NCI-H510A treated with DMSO at 0.1 percent for 48 hours (cell line): ENCODE measurements at regions not wholly inside any gene's neighbourhood (a gene's known extent, or its start where the extent isn't known, plus 50 kb on each side); places are given as distances from the start of the nearest gene placed in this dataset.
"Not testable (repeated sequence)": the region's sequence is repeated elsewhere in the genome, so short reads cannot be mapped to it uniquely, and the experiment has no call there.

Experiments
- DNase-seq: peaks from one replicate; lab custom pipeline; 2025; lab: John Stamatoyannopoulos, UW

GRCh38 chr2:116133381-116133942, 1681.0 kb upstream of the DDX18 start:
- DNase-seq = no peak

GRCh38 chr2:116141891-116142474, 1672.5 kb upstream of the DDX18 start:
- DNase-seq = no peak

GRCh38 chr2:116142644-116143227, 1671.8 kb upstream of the DDX18 start:
- no peak for DNase-seq

GRCh38 chr2:116145031-116145430, 1669.5 kb upstream of the DDX18 start:
- no peak for DNase-seq

- no peak for DNase-seq
Measured at GRCh38 chr2:116148361-116148760, 1666.1 kb upstream of the DDX18 start.

GRCh38 chr2:116153729-116154128, 1660.8 kb upstream of the DDX18 start:
- DNase-seq = no peak

- no peak for DNase-seq
Measured at GRCh38 chr2:116160657-116161056, 1653.8 kb upstream of the DDX18 start.

- no peak for DNase-seq
Measured at GRCh38 chr2:116162395-116162794, 1652.1 kb upstream of the DDX18 start.

GRCh38 chr2:116167107-116167506, 1647.4 kb upstream of the DDX18 start:
- no peak for DNase-seq

- no peak for DNase-seq
Measured at GRCh38 chr2:116180072-116180471, 1634.4 kb upstream of the DDX18 start.

GRCh38 chr2:116190684-116191083, 1623.8 kb upstream of the DDX18 start:
- DNase-seq = not testable (repeated sequence)

- DNase-seq = no peak
Measured at GRCh38 chr2:116200086-116200485, 1614.4 kb upstream of the DDX18 start.

- no peak for DNase-seq
Measured at GRCh38 chr2:116211719-116212118, 1602.8 kb upstream of the DDX18 start.

- no peak for DNase-seq
Measured at GRCh38 chr2:116222793-116223192, 1591.7 kb upstream of the DDX18 start.

GRCh38 chr2:116223912-116224311, 1590.6 kb upstream of the DDX18 start:
- no peak for DNase-seq

- DNase-seq = no peak
Measured at GRCh38 chr2:116224610-116225009, 1589.9 kb upstream of the DDX18 start.

- DNase-seq = no peak
Measured at GRCh38 chr2:116238511-116238910, 1576.0 kb upstream of the DDX18 start.

- no peak for DNase-seq
Measured at GRCh38 chr2:116250376-116250775, 1564.1 kb upstream of the DDX18 start.

- DNase-seq = no peak
Measured at GRCh38 chr2:116264872-116265271, 1549.6 kb upstream of the DDX18 start.

GRCh38 chr2:116269040-116269439, 1545.5 kb upstream of the DDX18 start:
- DNase-seq = no peak

- no peak for DNase-seq
Measured at GRCh38 chr2:116304328-116304727, 1510.2 kb upstream of the DDX18 start.

- DNase-seq = no peak
Measured at GRCh38 chr2:116317111-116317510, 1497.4 kb upstream of the DDX18 start.

- DNase-seq = not testable (repeated sequence)
Measured at GRCh38 chr2:116318551-116318950, 1495.9 kb upstream of the DDX18 start.

- DNase-seq = no peak
Measured at GRCh38 chr2:116319001-116319400, 1495.5 kb upstream of the DDX18 start.
